Upper lobe of left lung (tissue), 6 donors: ENCODE measurements at regions not wholly inside any gene's neighbourhood (a gene's known extent, or its start where the extent isn't known, plus 50 kb on each side); places are given as distances from the start of the nearest gene placed in this dataset.

ENCODE experiments used
- ATAC-seq, 2 donors: fragments of 200-7000 bp; cut with Tn5 transposase; one replicate each; pipeline ENCODE4 v1.9.1; 2022; ENCODE audit warnings: mild to moderate bottlenecking in 2 of 2, moderate library complexity in 2 of 2; ENCODE audit not compliant: low FRiP score in 2 of 2
- DNase-seq, 2 donors: peaks; one replicate each; pipeline ENCODE4 v3.0.0-alpha.2; 2019 to 2020
- H3K27ac ChIP-seq, 4 donors: fragments of 200-600 bp; sonication (generic); one replicate each; pipeline ENCODE4 v1.5.1; 2016 to 2019
- H3K27me3 ChIP-seq, 4 donors: fragments of 200-600 bp; sonication (generic); one replicate each; pipeline ENCODE4 v1.5.1; 2017 to 2019
- H3K36me3 ChIP-seq, 4 donors: fragments of 200-600 bp; sonication (generic); one replicate each; pipeline ENCODE4 v1.5.1; 2016 to 2019
- H3K4me1 ChIP-seq, 4 donors: fragments of 200-600 bp; sonication (generic); one replicate each; pipeline ENCODE4 v1.5.1; 2018 to 2019
- H3K4me3 ChIP-seq, 4 donors: fragments of 200-600 bp; sonication (generic); one replicate each; pipeline ENCODE4 v1.5.1; 2017 to 2019; ENCODE audit warnings: mild to moderate bottlenecking in 2 of 4, moderate library complexity in 1 of 4
- H3K9me3 ChIP-seq, 4 donors: fragments of 200-600 bp; sonication (generic); one replicate each; pipeline ENCODE4 v1.5.1; 2018 to 2019
- CTCF ChIP-seq, 6 experiments: fragments of 450-650 bp in 4 of 6; fragments of 200-600 bp in 2 of 6; sonication (generic) in 2 of 6; IDR thresholded peaks; one replicate each; pipeline ENCODE4 v1.5.1; 2016 to 2019; ENCODE audit warnings: antibody characterized with exemption in 6 of 6
- EP300 ChIP-seq, 4 donors: sonication (generic); formaldehyde crosslinking; IDR thresholded peaks; one replicate each; pipeline ENCODE4 v1.5.1; 2017; ENCODE audit warnings: antibody characterized with exemption in 4 of 4, control low read depth in 2 of 4
- POLR2A ChIP-seq, 4 donors: fragments of 450-650 bp; IDR thresholded peaks; one replicate each; pipeline ENCODE4 v1.5.1; 2016 to 2017; ENCODE audit warnings: antibody characterized with exemption in 4 of 4, mild to moderate bottlenecking in 2 of 4
- POLR2AphosphoS5 ChIP-seq, 2 donors: sonication (generic); formaldehyde crosslinking; IDR thresholded peaks; one replicate each; pipeline ENCODE4 v1.5.1; 2017; ENCODE audit warnings: antibody characterized with exemption in 2 of 2
- WGBS, 2 donors: methylation state at CpG; one replicate each; pipeline ENCODE4 v1.1.5; 2017 to 2018; 5-methylcytosine and 5-hydroxymethylcytosine counted together
- donor health status: DM: no; HTN: no; CAD: no; lungs with moderate emphysema.
- donor health status: DM: no; HTN: yes; CAD: no; lungs with severe emphysema.

- ATAC-seq (no peak), DNase-seq (no peak)
- H3K4me3 ChIP-seq: no peak overlapping the region
- H3K4me1 ChIP-seq: no peaks in the 10 kb centered on the region
- H3K9me3 ChIP-seq: no peaks in the 10 kb centered on the region
- no peak for TF ChIP-seq POLR2AphosphoS5 (IDR thresholded peaks at IDR 0.05)
- no peak for TF ChIP-seq POLR2A (IDR thresholded peaks at IDR 0.05)
- TF ChIP-seq CTCF (IDR thresholded peaks at IDR 0.05): no peak
- no peak for TF ChIP-seq EP300 (IDR thresholded peaks at IDR 0.05)
- no peaks in the 10 kb centered on the region for H3K36me3 ChIP-seq
- H3K27ac ChIP-seq: no peak overlapping the region
- H3K27me3 ChIP-seq: no peaks in the 10 kb centered on the region
Measured at GRCh38 chr2:194917519-194917918, 739.5 kb upstream of the SLC39A10 start.

- Histone ChIP-seq H3K4me1 (no peaks in the 10 kb centered on the region), H3K27me3 (no peaks in the 10 kb centered on the region), H3K36me3 (no peaks in the 10 kb centered on the region), H3K4me3 (no peak overlapping the region), H3K9me3 (no peaks in the 10 kb centered on the region), H3K27ac (no peak overlapping the region)
- DNase-seq: no peak
- 73 to 93% methylated on average over 1 of the region's 1 CpG for WGBS, 2 donors
- TF ChIP-seq POLR2AphosphoS5 (IDR thresholded peaks at IDR 0.05) (no peak), CTCF (IDR thresholded peaks at IDR 0.05) (no peak)
- ATAC-seq: no peak
Measured at GRCh38 chr2:194915485-194915884, 741.5 kb upstream of the SLC39A10 start.

- Histone ChIP-seq H3K9me3 (no peaks in the 10 kb centered on the region), H3K4me1 (no peaks in the 10 kb centered on the region), H3K36me3 (no peaks in the 10 kb centered on the region), H3K27ac (no peak overlapping the region), H3K27me3 (no peaks in the 10 kb centered on the region), H3K4me3 (no peak overlapping the region)
- TF ChIP-seq POLR2AphosphoS5 (IDR thresholded peaks at IDR 0.05): no peak
- no peak for TF ChIP-seq EP300 (IDR thresholded peaks at IDR 0.05)
- no peak for TF ChIP-seq CTCF (IDR thresholded peaks at IDR 0.05)
- no peak for TF ChIP-seq POLR2A (IDR thresholded peaks at IDR 0.05)
- DNase-seq (no peak), ATAC-seq (no peak)
- WGBS, 2 donors: 74% methylated on average over 4 of the region's 4 CpGs
Measured at GRCh38 chr2:194907569-194907968, 749.5 kb upstream of the SLC39A10 start.

GRCh38 chr2:194896871-194897270 lies 760.2 kb upstream of the SLC39A10 start:
- 54 to 73% methylated on average over 2 of the region's 2 CpGs for WGBS, 2 donors
- TF ChIP-seq POLR2AphosphoS5 (IDR thresholded peaks at IDR 0.05) (no peak), CTCF (IDR thresholded peaks at IDR 0.05) (no peak), POLR2A (IDR thresholded peaks at IDR 0.05) (no peak), EP300 (IDR thresholded peaks at IDR 0.05) (no peak)
- no peaks in the 10 kb centered on the region for H3K4me1 ChIP-seq

GRCh38 chr2:194883711-194884110 lies 773.3 kb upstream of the SLC39A10 start:
- Histone ChIP-seq H3K27me3 (no peaks in the 10 kb centered on the region), H3K4me3 (no peak overlapping the region), H3K4me1 (no peaks in the 10 kb centered on the region), H3K9me3 (no peaks in the 10 kb centered on the region), H3K27ac (no peak overlapping the region), H3K36me3 (no peaks in the 10 kb centered on the region)
- WGBS, 2 donors: 65 to 69% methylated on average over 2 of the region's 2 CpGs
- ATAC-seq (no peak), DNase-seq (no peak)
- TF ChIP-seq POLR2AphosphoS5 (IDR thresholded peaks at IDR 0.05): no peak
- no peak for TF ChIP-seq CTCF (IDR thresholded peaks at IDR 0.05)
- no peak for TF ChIP-seq POLR2A (IDR thresholded peaks at IDR 0.05)
- no peak for TF ChIP-seq EP300 (IDR thresholded peaks at IDR 0.05)

More at GRCh38 chr2:194896871-194897270, 760.2 kb upstream of the SLC39A10 start:
- no peak overlapping the region for H3K4me3 ChIP-seq
- DNase-seq (no peak), ATAC-seq (no peak)
- H3K27ac ChIP-seq: no peak overlapping the region
- H3K36me3 ChIP-seq: no peaks in the 10 kb centered on the region
- H3K9me3 ChIP-seq: no peaks in the 10 kb centered on the region
- no peaks in the 10 kb centered on the region for H3K27me3 ChIP-seq
